HCT116 (cell line): ENCODE measurements at regions not wholly inside any gene's neighbourhood (a gene's known extent, or its start where the extent isn't known, plus 50 kb on each side); places are given as distances from the start of the nearest gene placed in this dataset.
"Not testable (repeated sequence)": the region's sequence is repeated elsewhere in the genome, so short reads cannot be mapped to it uniquely, and the experiment has no call there.

ENCODE experiments used
- CTCF ChIP-seq, 3 experiments: fragments of 200-600 bp in 1 of 3; sonication (generic) in 1 of 3; IDR thresholded peaks in 2 of 3; conservative IDR thresholded peaks in 1 of 3; 2 replicates each; pipeline ENCODE4 v1.5.1; 2012 to 2017; ENCODE audit warnings: low read depth in 2 of 3, low read length in 2 of 3, antibody characterized with exemption in 1 of 3, borderline replicate concordance in 1 of 3, control low read depth in 1 of 3, mild to moderate bottlenecking in 1 of 3, mixed read lengths in 1 of 3, mixed run types in 1 of 3, moderate library complexity in 1 of 3; ENCODE audit not compliant: insufficient read depth in 1 of 3
- POLR2A ChIP-seq: IDR thresholded peaks from 2 replicates; pipeline ENCODE4 v1.7.0; 2011; ENCODE audit warnings: borderline replicate concordance; ENCODE audit not compliant: insufficient read depth, insufficient read length; ENCODE audit errors: extremely low read depth
- ZNF274 ChIP-seq: fragments of 200-500 bp; sonication (Bioruptor generic); IDR thresholded peaks from 2 replicates; pipeline ENCODE4 v1.6.1; 2014; ENCODE audit warnings: mild to moderate bottlenecking, low read depth, low read length, inconsistent platforms

GRCh38 chr15:44870125-44870524 lies 86.4 kb upstream of the TERB2 start:
- not testable (repeated sequence) for TF ChIP-seq CTCF (IDR thresholded peaks at IDR 0.05 in 2 of 3, conservative IDR thresholded peaks at IDR 0.05 in 1 of 3; ENCODE audit: borderline replicate concordance in 1 of 3, insufficient read depth in 1 of 3, low read depth in 2 of 3, low read length in 2 of 3); POLR2A; ZNF274
